NCI-H2171 treated with DMSO at 0.1 percent for 48 hours (cell line): ENCODE measurements at regions not wholly inside any gene's neighbourhood (a gene's known extent, or its start where the extent isn't known, plus 50 kb on each side); places are given as distances from the start of the nearest gene placed in this dataset.

ENCODE experiments used
- DNase-seq: peaks from one replicate; lab custom pipeline; 2025; lab: John Stamatoyannopoulos, UW

GRCh38 chr14:26766726-26767125, 168.9 kb upstream of the NOVA1 start:
- no peak for DNase-seq

GRCh38 chr14:26773906-26774593, 176.2 kb upstream of the NOVA1 start:
- no peak for DNase-seq

- no peak for DNase-seq
Observed at GRCh38 chr14:26775765-26776563, 178.1 kb upstream of the NOVA1 start.

GRCh38 chr14:26791117-26791806, 193.4 kb upstream of the NOVA1 start:
- no peak for DNase-seq

- no peak for DNase-seq
Observed at GRCh38 chr14:26794731-26795130, 196.9 kb upstream of the NOVA1 start.

DNA sequence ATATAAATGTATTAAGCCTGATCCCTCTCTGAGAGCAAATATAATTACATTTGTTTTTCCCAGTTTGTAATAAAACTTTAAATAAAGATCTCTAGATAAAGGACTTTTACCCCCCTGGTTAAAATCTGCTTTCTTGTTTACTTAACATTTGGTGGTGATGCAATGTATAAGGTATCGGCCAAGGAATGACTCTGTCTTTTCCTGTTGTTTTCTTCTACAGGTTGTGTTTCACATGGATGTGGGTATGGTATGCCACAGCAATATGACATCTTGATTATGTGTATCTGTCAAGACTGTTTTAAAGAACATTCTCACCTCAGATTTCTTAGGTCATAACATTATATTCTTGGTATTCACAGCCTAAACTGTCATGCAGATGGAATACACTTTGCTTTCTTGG, 210.6 kb upstream of the NOVA1 start:
- no peak for DNase-seq

GRCh38 chr14:26810631-26811030, 212.8 kb upstream of the NOVA1 start:
- no peak for DNase-seq

GRCh38 chr14:26811756-26812305, 214.0 kb upstream of the NOVA1 start:
- DNase-seq: no peak

DNA sequence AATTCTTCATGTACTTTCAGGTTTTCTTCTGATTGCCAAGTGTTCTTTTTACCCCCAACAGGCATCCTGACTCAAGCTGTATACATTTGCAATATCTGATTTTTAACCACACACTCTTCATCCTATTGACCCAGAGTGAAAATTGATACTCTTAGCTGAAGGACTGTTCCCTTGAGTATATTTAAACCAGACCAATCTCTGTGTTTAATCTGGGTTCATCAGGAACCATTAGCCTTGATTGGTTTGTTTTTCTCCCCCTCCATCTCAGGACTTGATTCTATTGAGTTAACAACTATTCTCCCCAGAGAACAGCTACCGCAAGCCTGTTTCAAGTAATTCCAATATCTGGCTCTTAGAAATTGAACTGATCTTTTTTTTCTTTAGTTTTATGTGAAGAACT, 222.3 kb upstream of the NOVA1 start:
- DNase-seq: no peak

DNA sequence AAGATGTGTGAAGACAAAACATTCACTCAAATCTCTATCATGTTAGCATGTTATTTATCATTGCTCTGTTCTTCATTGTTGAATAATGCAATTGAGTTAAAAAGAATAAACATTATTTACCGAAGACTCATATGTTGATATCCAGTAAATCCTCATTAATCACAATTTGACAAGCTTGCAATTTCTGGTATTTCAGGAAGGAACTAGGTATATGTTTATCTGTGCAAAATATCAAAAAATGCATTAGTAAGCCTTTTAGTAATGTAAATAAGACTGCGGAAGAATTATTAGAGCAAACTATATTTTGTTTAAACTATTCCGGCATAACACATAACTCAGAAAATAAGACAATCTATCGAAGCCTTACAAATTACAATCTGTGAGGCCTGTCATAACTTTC, 222.7 kb upstream of the NOVA1 start:
- no peak for DNase-seq

DNA sequence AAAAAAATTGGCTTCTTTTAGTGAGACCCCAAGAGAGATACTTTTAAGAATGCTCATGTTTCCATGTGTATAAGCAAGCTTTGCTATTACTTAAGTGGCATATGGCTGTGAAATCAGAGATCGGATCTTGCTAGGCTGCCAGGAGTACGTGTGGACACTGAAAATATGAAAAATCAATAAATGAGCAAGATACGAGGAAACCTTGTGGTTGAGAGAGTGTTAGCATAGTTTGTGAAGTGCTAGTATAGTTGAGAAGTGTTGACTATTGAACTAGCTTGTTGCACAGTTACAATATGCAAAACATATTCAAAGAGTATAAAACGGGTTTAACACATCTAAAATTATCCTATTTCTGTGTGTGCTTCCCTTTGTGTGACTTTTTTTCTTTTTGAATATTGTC, 230.9 kb upstream of the NOVA1 start:
- DNase-seq: peak; percentile 53

DNA sequence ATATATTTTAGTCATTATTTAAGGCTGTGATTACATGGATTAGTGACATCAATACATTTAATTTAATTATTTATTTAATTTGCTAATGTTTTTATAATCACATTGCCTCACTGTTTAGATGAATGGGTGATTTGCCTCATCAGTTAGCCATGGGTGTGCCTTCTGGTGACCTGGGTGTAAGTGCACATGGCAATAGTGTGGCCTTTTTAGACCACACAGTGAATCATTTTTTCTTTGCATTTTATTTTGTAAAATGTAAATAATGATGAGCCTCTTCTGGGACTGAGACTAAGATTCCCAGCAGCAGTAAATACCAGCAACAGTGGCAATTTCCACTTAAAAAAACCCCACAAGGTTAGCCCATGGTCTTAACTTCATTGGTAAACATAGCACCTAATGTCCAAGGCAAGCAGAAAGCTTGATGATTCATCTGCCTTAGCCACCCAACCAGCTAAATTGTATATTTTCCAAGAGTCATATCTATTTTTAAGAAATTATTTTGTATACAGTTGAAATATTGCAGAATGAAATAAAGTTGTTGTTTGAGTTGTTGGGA, 235.9 kb upstream of the NOVA1 start:
- DNase-seq: no peak

GRCh38 chr14:26835979-26836570, 238.2 kb upstream of the NOVA1 start:
- DNase-seq: no peak

GRCh38 chr14:26839481-26839880, 241.6 kb upstream of the NOVA1 start:
- DNase-seq: no peak

GRCh38 chr14:26841326-26841725, 243.5 kb upstream of the NOVA1 start:
- no peak for DNase-seq

- DNase-seq: no peak
Observed at GRCh38 chr14:26841920-26842741, 244.3 kb upstream of the NOVA1 start.

DNA sequence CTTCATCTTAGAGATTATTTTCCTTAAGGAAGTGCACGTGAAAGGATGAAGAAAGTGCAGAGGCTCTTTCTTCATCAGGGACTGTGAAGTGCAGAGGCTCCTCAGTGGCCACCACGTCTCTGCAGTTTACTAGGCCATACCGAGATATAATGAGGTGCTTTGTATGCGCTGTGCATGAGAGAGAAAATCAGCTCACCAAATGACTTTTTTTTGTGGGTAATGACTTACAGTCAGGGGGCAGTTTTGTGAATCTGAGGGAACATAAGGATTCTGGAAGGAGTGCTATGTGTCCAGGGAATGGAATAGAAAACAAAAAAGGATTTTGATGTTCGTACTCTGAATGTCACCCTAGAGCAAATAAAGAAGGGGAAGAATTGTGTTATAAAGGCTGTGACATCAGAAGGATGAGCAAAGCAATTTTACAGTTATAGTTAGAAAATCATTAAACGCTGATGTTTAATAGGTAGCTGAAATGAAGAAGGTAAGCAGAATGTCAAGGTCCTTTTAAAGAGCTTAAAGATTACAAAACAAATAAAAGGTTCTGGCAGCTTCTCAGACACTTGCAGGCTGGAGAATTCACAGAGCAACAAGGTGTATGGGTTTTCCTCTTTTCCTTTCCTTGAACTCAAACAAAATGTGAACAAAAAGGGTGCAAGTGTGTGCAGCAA, 247.5 kb upstream of the NOVA1 start:
- DNase-seq: no peak

DNA sequence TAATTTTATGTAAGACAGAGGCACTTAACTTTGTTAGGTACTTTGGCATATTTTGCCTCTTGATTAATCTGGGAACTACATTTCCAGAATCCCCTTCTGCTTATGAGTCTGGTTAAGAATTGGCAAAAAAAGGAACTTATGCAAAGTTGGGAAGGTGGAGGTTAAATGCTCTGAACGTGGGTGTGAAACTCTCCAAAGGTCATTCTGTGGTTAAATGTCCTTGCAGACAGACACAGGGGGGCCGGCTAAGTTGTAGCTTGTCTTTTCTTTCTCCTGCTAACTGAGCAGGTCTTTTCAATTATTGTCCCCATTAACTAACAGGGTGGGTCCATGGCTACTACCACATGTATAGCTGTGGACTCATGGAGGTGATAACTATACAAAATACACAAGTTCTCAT, 248.6 kb upstream of the NOVA1 start:
- no peak for DNase-seq

DNA sequence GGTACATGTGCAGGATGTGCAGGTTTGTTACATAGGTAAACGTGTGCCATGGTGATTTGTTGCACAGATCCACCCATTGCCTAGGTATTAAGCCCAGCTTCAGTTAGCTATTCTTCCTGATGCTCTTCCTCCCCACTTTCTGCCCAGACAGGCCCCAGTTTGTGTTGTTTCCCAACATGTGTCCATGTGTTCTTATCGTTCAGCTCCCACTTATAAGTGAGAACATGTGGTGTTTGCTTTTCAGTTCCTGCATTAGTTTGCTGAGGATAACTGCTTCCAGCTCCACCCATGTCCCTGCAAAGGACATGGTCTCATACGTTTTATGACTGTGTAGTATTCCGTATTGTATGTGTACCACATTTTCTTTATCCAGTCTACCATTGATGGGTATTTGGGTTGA, 251.7 kb upstream of the NOVA1 start:
- DNase-seq: no peak

- no peak for DNase-seq
Observed at GRCh38 chr14:26851793-26852192, 254.0 kb upstream of the NOVA1 start.
